Natural killer cell (primary cell): ENCODE measurements at regions not wholly inside any gene's neighbourhood (a gene's known extent, or its start where the extent isn't known, plus 50 kb on each side); places are given as distances from the start of the nearest gene placed in this dataset.

Experiments used
- ATAC-seq, 3 donors: fragments of 150-1000 bp in 2 of 3; fragments of 200-7000 bp in 1 of 3; cut with Tn5 transposase; 1 replicate in 1 of 3; 2 replicates in 2 of 3; pipeline ENCODE4 v1.10.0; 2021; ENCODE audit warnings: mild to moderate bottlenecking in 2 of 3, moderate library complexity in 2 of 3
- DNase-seq, 2 donors: peaks; one replicate each; pipeline versions ENCODE4 v3.0.0 to v3.0.0-alpha.2; 2013 to 2021; ENCODE audit warnings: mixed read lengths in 1 of 2
- H3K27ac ChIP-seq: one replicate; pipeline ENCODE4 v1.5.1; 2013; ENCODE audit warnings: mild to moderate bottlenecking, low read length
- H3K27me3 ChIP-seq: one replicate; pipeline ENCODE4 v1.6.1; 2013; ENCODE audit warnings: low read length; ENCODE audit not compliant: control insufficient read depth, insufficient read depth
- H3K36me3 ChIP-seq: one replicate; pipeline ENCODE4 v1.6.1; 2013; ENCODE audit warnings: low read length; ENCODE audit not compliant: control insufficient read depth, insufficient read depth
- H3K4me1 ChIP-seq: one replicate; pipeline ENCODE4 v1.6.1; 2013; ENCODE audit warnings: low read length; ENCODE audit not compliant: control insufficient read depth, insufficient read depth
- H3K4me3 ChIP-seq: one replicate; pipeline ENCODE4 v1.5.1; 2013; ENCODE audit warnings: low read length
- H3K9me3 ChIP-seq: one replicate; pipeline ENCODE4 v1.6.1; 2013; ENCODE audit warnings: low read length; ENCODE audit not compliant: control insufficient read depth, insufficient read depth
- H3K27ac Mint-ChIP-seq, 2 donors: one replicate each; pipeline ENCODE4 v1.8.0; 2022; ENCODE audit warnings: mild to moderate bottlenecking in 2 of 2, mixed read lengths in 2 of 2, moderate library complexity in 1 of 2
- H3K27me3 Mint-ChIP-seq, 2 donors: one replicate each; pipeline ENCODE4 v1.8.0; 2022; ENCODE audit warnings: low read depth in 2 of 2, mixed read lengths in 2 of 2
- H3K36me3 Mint-ChIP-seq: one replicate; pipeline ENCODE4 v1.8.0; 2022; ENCODE audit warnings: mixed read lengths
- H3K4me1 Mint-ChIP-seq, 2 donors: one replicate each; pipeline ENCODE4 v1.8.0; 2022; ENCODE audit warnings: mixed read lengths in 2 of 2
- H3K4me3 Mint-ChIP-seq: one replicate; pipeline ENCODE4 v1.8.0; 2022; ENCODE audit warnings: mild to moderate bottlenecking, moderate library complexity, mixed read lengths
- H3K9me3 Mint-ChIP-seq, 2 donors: one replicate each; pipeline ENCODE4 v1.8.0; 2022; ENCODE audit warnings: mixed read lengths in 2 of 2
- WGBS: methylation state at CpG from one replicate; pipeline ENCODE4 v1.1.7; 2013; ENCODE audit warnings: missing lambda C conversion rate; ENCODE audit not compliant: insufficient coverage; 5-methylcytosine and 5-hydroxymethylcytosine counted together
- intact Hi-C: fragments of 100-400 bp; cut with micrococcal nuclease; formaldehyde crosslinking; loops from one replicate; pipeline ENCODE4 v1.14.2; 2022
- TF ChIP-seq, protein P1 (sequence below): fragments of 200-600 bp; IDR thresholded peaks from one replicate; pipeline ENCODE4 v1.8.0; 2022; ENCODE audit warnings: antibody characterized with exemption

DNA sequence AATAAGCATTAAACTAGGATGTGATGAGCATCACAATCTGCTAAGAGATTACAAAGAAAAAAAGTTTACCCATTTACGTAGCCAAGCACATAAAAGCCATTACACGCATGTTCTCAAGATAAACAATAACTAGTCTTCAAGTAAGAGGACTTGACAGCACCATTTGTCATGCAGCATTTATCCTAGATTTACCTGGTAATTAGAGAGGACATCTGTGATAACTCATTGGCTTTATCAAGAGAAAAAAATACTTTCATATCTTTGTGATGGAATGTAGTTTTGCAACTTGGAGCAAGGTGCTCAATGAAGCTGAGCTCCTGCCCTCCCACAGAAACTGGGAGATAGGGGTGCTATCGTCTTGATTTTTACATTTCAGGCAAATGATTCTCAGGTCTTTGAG, 1023.7 kb downstream of the FSCB start:
- Histone ChIP-seq H3K27ac (no peak overlapping the region), H3K9me3 (no peaks in the 10 kb centered on the region), H3K27me3 (no peaks in the 10 kb centered on the region), H3K4me1 (no peaks in the 10 kb centered on the region), H3K4me3 (no peak overlapping the region), H3K36me3 (no peaks in the 10 kb centered on the region)
- Mint-ChIP-seq H3K4me1 (no peaks in the 10 kb centered on the region), H3K27me3 (no peaks in the 10 kb centered on the region), H3K36me3 (no peaks in the 10 kb centered on the region), H3K4me3 (no peak overlapping the region), H3K9me3 (peaks cover 6 to 8% of the 10 kb centered on the region in 2 donors), H3K27ac (no peak overlapping the region)
- TF ChIP-seq, protein P1, sequence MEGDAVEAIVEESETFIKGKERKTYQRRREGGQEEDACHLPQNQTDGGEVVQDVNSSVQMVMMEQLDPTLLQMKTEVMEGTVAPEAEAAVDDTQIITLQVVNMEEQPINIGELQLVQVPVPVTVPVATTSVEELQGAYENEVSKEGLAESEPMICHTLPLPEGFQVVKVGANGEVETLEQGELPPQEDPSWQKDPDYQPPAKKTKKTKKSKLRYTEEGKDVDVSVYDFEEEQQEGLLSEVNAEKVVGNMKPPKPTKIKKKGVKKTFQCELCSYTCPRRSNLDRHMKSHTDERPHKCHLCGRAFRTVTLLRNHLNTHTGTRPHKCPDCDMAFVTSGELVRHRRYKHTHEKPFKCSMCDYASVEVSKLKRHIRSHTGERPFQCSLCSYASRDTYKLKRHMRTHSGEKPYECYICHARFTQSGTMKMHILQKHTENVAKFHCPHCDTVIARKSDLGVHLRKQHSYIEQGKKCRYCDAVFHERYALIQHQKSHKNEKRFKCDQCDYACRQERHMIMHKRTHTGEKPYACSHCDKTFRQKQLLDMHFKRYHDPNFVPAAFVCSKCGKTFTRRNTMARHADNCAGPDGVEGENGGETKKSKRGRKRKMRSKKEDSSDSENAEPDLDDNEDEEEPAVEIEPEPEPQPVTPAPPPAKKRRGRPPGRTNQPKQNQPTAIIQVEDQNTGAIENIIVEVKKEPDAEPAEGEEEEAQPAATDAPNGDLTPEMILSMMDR: no peak
- WGBS: 88% methylated on average over 3 of the region's 3 CpGs
- intact Hi-C loops: no loop called here
- DNase-seq: no peak
- no peak for ATAC-seq

GRCh38 chr14:43481864-43482263, 1025.2 kb downstream of the FSCB start:
- TF ChIP-seq, protein P1: no peak
- intact Hi-C loops: no loop called here
- 83% methylated on average over 1 of the region's 2 CpGs for WGBS

GRCh38 chr14:43480976-43481375, 1026.1 kb downstream of the FSCB start:
- no peak overlapping the region for H3K4me3 Mint-ChIP-seq
- H3K36me3 ChIP-seq: no peaks in the 10 kb centered on the region
- no peak for ATAC-seq
- H3K27ac Mint-ChIP-seq: no peak overlapping the region
- peaks cover 4 to 10% of the 10 kb centered on the region in 2 donors for H3K9me3 Mint-ChIP-seq
- no peaks in the 10 kb centered on the region for H3K4me1 ChIP-seq
- H3K27me3 ChIP-seq: no peaks in the 10 kb centered on the region
- H3K4me3 ChIP-seq: no peak overlapping the region
- no peaks in the 10 kb centered on the region for H3K27me3 Mint-ChIP-seq
- no peak for DNase-seq
- no peaks in the 10 kb centered on the region for H3K9me3 ChIP-seq
- no peaks in the 10 kb centered on the region for H3K36me3 Mint-ChIP-seq
- TF ChIP-seq, protein P1: no peak
- no peaks in the 10 kb centered on the region for H3K4me1 Mint-ChIP-seq
- 100% methylated on average over 1 of the region's 1 CpG for WGBS
- H3K27ac ChIP-seq: no peak overlapping the region
- intact Hi-C loops: no loop called here

More at GRCh38 chr14:43481864-43482263, 1025.2 kb downstream of the FSCB start:
- Histone ChIP-seq H3K27me3 (no peaks in the 10 kb centered on the region), H3K9me3 (no peaks in the 10 kb centered on the region), H3K36me3 (no peaks in the 10 kb centered on the region), H3K27ac (no peak overlapping the region), H3K4me1 (no peaks in the 10 kb centered on the region), H3K4me3 (no peak overlapping the region)
- ATAC-seq (no peak), DNase-seq (no peak)
- Mint-ChIP-seq H3K27me3 (no peaks in the 10 kb centered on the region), H3K4me3 (no peak overlapping the region), H3K4me1 (no peaks in the 10 kb centered on the region), H3K9me3 (peaks cover 4 to 10% of the 10 kb centered on the region in 2 donors), H3K27ac (no peak overlapping the region), H3K36me3 (no peaks in the 10 kb centered on the region)

- Mint-ChIP-seq H3K27me3 (no peaks in the 10 kb centered on the region), H3K4me3 (no peak overlapping the region), H3K9me3 (peaks cover 6 to 8% of the 10 kb centered on the region in 2 donors), H3K4me1 (no peaks in the 10 kb centered on the region), H3K27ac (no peak overlapping the region), H3K36me3 (no peaks in the 10 kb centered on the region)
- H3K27ac ChIP-seq: no peak overlapping the region
- TF ChIP-seq, protein P1: no peak
- H3K36me3 ChIP-seq: no peaks in the 10 kb centered on the region
- no peaks in the 10 kb centered on the region for H3K4me1 ChIP-seq
- intact Hi-C loops: no loop called here
- no peak for ATAC-seq
- no peak overlapping the region for H3K4me3 ChIP-seq
- H3K9me3 ChIP-seq: no peaks in the 10 kb centered on the region
- WGBS: 77% methylated on average over 2 of the region's 2 CpGs
- no peak for DNase-seq
- H3K27me3 ChIP-seq: no peaks in the 10 kb centered on the region
Observed at GRCh38 chr14:43479596-43480195, 1027.4 kb downstream of the FSCB start.
